ENCODE measurements at regions not wholly inside any gene's neighbourhood (a gene's known extent, or its start where the extent isn't known, plus 50 kb on each side); places are given as distances from the start of the nearest gene placed in this dataset.

GRCh38 chr20:12729326-12729725 is 279.4 kb upstream of the SPTLC3 start:
- no peaks in the 10 kb centered on the region for H3K9me3 ChIP-seq
- no peaks in the 10 kb centered on the region for H3K36me3 ChIP-seq (ENCODE audit: insufficient read depth in 1 of 2, low read depth in 1 of 2)
- H3K27me3 ChIP-seq (ENCODE audit: insufficient read depth in 3 of 3, low read length in 2 of 3): no peaks in the 10 kb centered on the region
- no peaks in the 10 kb centered on the region for H3K4me1 ChIP-seq
- no peak overlapping the region for H3K4me3 ChIP-seq
- TF ChIP-seq CTCF (IDR thresholded peaks at IDR 0.05): no peak
- no peak overlapping the region for H3K27ac ChIP-seq
- ATAC-seq: no peak
- intact Hi-C loops (cut with DNase I): no loop called here
- no peak for DNase-seq

GRCh38 chr20:12733811-12734210 is 275.0 kb upstream of the SPTLC3 start:
- no peak for DNase-seq
- intact Hi-C loops (cut with DNase I): no loop called here
- TF ChIP-seq CTCF (IDR thresholded peaks at IDR 0.05): no peak
- H3K4me1 ChIP-seq: no peaks in the 10 kb centered on the region
- no peak for ATAC-seq
- no peaks in the 10 kb centered on the region for H3K36me3 ChIP-seq (ENCODE audit: insufficient read depth in 1 of 2, low read depth in 1 of 2)
- H3K27ac ChIP-seq: no peak overlapping the region
- H3K9me3 ChIP-seq: no peaks in the 10 kb centered on the region
- no peaks in the 10 kb centered on the region for H3K27me3 ChIP-seq (ENCODE audit: insufficient read depth in 3 of 3, low read length in 2 of 3)
- no peak overlapping the region for H3K4me3 ChIP-seq
- 62 to 71% (median 71%) methylated on average over 3 of the region's 3 CpGs for WGBS, 3 donors

GRCh38 chr20:12737497-12737896 is 271.3 kb upstream of the SPTLC3 start:
- TF ChIP-seq CTCF (IDR thresholded peaks at IDR 0.05): no peak
- Histone ChIP-seq H3K36me3 (ENCODE audit: insufficient read depth in 1 of 2, low read depth in 1 of 2) (no peaks in the 10 kb centered on the region), H3K27me3 (ENCODE audit: insufficient read depth in 3 of 3, low read length in 2 of 3) (no peaks in the 10 kb centered on the region), H3K27ac (no peak overlapping the region), H3K4me3 (no peak overlapping the region), H3K9me3 (no peaks in the 10 kb centered on the region), H3K4me1 (no peaks in the 10 kb centered on the region)
- ATAC-seq: no peak
- WGBS, 3 donors: 84 to 89% (median 88%) methylated on average over 4 of the region's 4 CpGs
- intact Hi-C loops (cut with DNase I): no loop called here
- DNase-seq: no peak

DNA sequence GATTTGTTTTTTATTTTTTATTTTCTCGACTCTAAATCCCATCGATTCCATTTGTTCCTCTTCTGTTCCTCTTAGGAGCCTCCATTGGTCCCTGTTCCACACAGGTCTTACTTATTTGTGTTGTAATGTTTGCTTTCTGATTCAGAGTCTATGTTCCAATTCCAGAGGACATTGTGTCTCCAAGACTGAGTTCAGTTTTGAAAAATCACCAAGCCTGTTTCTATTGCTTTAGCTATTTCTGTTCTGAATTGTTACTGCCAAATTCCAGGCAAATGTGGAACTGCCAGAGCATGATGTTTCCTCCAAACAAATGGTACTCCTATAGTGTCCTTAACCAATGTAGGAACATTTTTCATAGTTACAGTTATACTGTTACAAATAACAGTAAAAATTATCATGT is 270.9 kb upstream of the SPTLC3 start:
- H3K27me3 ChIP-seq (ENCODE audit: insufficient read depth in 3 of 3, low read length in 2 of 3): no peaks in the 10 kb centered on the region
- H3K9me3 ChIP-seq: no peaks in the 10 kb centered on the region
- no peak for TF ChIP-seq CTCF (IDR thresholded peaks at IDR 0.05)
- WGBS, 3 donors: 70 to 89% (median 81%) methylated on average over 2 of the region's 2 CpGs
- intact Hi-C loops (cut with DNase I): no loop called here
- H3K36me3 ChIP-seq (ENCODE audit: insufficient read depth in 1 of 2, low read depth in 1 of 2): no peaks in the 10 kb centered on the region
- no peak for ATAC-seq
- H3K4me1 ChIP-seq: no peaks in the 10 kb centered on the region
- no peak overlapping the region for H3K27ac ChIP-seq
- no peak overlapping the region for H3K4me3 ChIP-seq
- no peak for DNase-seq

GRCh38 chr20:12740647-12741046 is 268.1 kb upstream of the SPTLC3 start:
- no peak for DNase-seq
- Histone ChIP-seq H3K4me3 (no peak overlapping the region), H3K36me3 (ENCODE audit: insufficient read depth in 1 of 2, low read depth in 1 of 2) (no peaks in the 10 kb centered on the region), H3K27ac (no peak overlapping the region), H3K27me3 (ENCODE audit: insufficient read depth in 3 of 3, low read length in 2 of 3) (no peaks in the 10 kb centered on the region), H3K4me1 (no peaks in the 10 kb centered on the region), H3K9me3 (no peaks in the 10 kb centered on the region)
- intact Hi-C loops (cut with DNase I): no loop called here
- ATAC-seq: no peak
- no peak for TF ChIP-seq CTCF (IDR thresholded peaks at IDR 0.05)
- WGBS, 3 donors: 75 to 86% (median 78%) methylated on average over 5 of the region's 5 CpGs
